ENCODE measurements at regions not wholly inside any gene's neighbourhood (a gene's known extent, or its start where the extent isn't known, plus 50 kb on each side); places are given as distances from the start of the nearest gene placed in this dataset.
"Not testable (repeated sequence)": the region's sequence is repeated elsewhere in the genome, so short reads cannot be mapped to it uniquely, and the experiment has no call there.

DNA sequence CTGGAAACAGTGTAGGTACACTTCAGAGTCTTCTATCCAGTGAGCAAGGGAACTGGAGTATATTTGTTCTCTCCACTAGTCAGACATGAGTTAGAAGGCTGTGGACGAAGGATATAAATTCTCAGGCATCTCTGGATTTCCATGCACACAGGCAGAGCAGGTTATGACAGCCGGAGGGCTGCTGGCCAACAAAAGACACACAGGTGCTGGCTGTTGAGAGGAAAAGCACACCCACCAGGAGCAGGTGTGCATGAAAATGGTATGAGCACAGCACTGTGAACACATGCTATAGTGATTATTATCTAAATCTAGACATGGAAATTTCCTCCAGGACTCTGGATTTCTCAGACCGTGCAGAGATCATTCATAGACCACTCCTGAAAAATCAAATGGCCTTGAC is 444.7 kb upstream of the RPS6KA3 start:
- DNase-seq, result no peak

DNA sequence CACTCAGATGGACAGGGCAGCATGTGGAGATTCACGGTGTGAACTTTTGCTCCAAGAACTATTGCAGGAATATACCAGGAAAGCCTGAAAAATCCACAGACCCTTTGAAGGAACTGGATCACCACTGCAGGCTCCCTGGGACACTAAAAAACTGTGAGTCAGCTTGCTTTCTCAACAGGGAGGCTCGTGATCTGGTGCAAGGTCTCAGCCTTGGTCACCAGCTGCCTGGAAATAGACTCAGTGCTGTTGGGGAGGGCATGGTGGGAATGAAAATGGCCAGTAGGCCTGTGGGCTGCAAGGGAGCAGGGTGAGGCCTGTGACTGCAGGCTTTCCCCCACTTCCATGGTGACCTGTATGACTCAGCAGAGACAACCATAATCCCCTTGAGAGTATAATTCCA is 426.4 kb upstream of the RPS6KA3 start:
- DNase-seq, result no peak

DNA sequence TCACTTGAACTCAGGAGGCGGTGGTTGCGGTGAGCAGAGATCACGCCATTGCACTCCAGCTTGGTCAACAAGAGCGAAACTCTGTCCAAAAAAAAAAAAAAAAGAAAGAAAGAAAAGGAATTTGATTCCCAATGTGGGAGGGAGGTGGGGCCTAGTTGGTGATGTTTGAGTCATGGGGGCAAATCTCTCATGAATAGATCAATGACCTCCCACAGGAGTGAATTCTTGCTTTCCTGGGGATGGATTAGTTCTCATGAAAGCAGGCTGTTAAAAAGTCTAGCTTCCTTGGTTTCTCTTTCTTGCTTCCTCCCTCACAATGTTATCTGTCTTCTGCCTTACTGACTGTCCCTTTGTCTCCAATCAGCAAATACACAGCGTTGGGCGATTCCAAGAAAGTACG is 419.5 kb upstream of the RPS6KA3 start:
- no peak for DNase-seq

DNA sequence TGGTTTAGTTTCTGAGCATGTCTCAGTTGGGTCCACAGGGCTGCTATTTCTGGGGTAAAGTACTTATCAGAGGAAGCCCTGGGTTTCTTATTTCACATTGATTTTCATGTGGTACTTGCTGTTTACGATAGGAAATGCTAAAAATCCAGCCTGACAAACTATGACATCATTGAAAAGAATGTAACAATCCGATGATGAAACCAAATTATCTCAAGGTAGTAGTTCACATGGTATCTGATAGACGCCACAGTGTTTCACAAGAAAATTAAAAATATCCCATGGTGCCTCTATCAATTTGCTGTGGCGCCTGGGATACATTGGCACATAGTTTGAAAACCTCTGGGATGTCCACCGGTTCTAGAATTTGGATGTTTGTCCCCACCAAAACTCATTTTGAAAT is 418.9 kb upstream of the RPS6KA3 start:
- DNase-seq, result no peak

DNA sequence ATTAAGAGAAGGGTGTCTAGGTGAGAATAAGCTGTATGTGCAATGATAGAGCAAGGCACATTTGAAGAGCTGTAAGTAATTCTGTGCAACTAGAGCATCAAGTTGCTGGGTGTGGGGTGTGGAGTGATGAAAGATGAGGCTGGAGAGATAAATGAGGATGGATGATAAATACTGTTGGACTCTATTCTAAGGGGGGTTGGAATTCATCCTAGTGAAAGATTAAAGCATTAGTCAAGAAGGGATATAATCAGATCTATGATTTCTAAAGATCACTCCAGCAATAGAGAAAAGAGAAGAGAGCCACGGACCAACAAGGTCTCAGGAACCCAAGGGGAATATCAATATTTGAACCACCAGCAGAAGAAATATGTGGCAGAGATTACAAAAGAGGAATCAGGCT is 415.0 kb upstream of the RPS6KA3 start:
- no peak for DNase-seq

DNA sequence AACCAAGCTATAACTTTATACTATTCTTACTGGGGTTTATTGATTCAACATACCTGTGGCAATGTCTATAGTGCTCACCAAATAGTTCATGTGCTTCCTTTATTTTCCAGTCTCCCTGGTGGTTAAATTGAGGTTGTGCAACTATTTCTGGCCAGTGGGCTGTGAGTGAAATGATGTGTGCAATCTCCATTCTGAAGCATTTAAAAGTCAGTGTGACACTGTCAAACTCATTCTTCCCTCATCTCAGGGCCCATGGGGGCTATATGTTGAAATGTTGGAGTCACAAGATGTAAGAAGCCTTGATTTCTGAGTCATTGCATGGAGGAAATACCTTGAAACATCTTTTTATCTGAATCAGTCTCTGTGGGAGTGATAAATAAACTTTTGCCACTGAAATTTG is 414.3 kb upstream of the RPS6KA3 start:
- no peak for DNase-seq

DNA sequence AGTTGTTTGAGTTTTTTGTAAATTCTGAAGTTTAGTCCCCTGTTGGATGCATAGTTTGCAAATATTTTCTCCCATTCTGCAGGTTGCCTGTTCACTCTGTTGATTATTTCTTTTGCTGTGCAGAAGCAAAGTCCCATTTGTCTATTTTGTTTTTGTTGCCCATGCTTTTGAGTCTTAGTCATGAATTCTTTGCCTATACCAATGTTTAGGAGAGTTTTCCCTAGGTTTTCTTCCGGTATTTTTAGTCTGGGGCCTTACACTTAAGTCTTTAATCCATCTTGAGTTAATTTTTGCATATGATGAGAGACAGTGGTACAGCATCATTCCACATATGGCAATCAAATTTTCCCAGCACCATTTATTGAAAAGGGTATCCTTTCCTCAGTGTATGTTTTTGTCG is 405.8 kb upstream of the RPS6KA3 start:
- DNase-seq, result no peak

DNA sequence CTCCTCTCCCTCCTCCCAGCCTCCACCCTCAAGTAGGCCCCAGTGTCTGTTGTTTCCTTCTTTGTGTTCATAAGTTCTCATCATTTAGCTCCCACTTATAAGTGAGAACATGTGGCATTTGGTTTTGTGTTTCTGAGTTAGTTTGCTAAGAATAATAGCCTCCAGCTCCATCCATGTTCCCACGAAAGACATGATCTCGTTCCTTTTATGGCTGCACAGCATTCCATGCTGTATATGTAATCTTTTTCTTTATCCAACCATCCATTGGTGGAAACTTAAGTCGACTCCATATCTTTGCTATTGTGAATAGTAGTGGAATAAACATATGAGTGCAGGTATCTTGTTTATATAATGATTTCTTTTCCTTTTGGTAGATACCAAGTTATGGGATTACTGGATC is 405.0 kb upstream of the RPS6KA3 start:
- DNase-seq, result not testable (repeated sequence)

DNA sequence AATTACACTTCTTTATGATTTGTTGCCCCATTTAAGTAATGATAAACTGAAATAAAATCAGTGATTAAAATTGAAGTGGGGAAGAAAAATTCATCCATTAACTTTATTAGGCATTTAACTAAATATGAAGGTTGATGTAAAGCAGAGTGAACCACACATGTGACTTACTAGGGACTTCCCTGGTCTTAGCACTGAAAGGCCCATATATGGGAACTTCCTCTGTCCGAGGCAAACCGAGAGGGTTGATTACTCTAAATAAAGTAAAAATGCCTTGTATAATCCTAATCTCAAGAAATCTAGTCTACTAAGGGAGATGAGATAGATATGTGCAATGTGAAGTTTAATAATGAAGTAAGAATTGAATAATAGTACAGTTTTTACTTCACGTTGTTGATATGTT is 403.9 kb upstream of the RPS6KA3 start:
- no peak for DNase-seq

DNA sequence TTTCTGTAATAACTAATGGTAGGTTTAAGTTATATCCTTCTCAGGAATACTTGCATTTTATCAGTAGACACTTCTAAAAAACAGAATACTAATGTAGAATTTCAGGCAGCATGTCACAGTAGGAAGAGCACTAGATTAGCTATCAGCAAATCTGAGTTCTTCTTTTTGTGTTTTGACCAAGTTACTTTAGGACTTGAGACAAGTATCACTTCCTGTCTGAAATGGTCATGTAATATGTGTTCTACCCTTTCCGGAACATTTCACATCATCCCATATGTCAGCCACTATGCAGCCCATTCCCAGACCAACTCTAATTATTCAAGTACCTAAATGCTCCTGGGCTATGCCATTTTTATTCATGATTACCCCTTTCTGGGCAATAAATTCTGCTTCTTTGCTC is 401.8 kb upstream of the RPS6KA3 start:
- no peak for DNase-seq

DNA sequence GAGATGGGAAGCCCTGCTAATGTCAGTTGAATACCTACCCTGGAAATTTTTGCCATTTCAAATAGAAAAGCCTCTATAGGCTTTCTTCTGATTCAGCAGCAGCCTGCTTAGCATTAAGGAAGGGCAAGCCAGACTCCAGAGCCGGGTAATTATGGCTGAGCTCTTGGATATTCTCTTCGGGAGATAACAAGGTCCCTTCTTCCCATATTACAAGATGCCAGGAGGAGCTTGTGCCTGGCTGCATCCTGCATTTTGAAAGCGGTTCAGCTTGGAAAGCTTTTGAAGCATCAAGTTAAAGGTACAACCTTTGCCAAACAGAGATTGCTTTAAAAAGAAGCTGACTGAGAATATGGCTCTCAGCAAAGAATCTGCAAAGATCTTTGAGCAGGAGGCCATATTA is 399.6 kb upstream of the RPS6KA3 start:
- no peak for DNase-seq

DNA sequence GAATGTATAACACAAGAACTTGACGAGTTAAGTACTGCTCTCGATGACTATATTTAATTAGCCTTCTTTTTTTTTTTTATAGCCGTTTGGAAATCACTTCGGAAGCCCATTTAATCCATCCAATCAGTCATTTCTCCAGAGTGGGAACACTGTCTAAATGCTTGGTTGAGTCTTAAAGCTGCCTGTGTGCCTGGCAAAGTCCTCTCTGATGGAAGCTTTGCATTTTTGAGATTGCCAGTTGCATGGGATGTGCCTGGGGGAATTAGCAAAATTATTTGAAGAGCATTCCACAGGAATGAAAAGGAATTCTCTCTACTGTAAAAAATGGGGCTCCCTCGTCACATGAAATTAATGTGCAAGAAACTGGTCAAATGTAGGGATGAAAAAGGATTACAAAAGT is 398.8 kb upstream of the RPS6KA3 start:
- no peak for DNase-seq

DNA sequence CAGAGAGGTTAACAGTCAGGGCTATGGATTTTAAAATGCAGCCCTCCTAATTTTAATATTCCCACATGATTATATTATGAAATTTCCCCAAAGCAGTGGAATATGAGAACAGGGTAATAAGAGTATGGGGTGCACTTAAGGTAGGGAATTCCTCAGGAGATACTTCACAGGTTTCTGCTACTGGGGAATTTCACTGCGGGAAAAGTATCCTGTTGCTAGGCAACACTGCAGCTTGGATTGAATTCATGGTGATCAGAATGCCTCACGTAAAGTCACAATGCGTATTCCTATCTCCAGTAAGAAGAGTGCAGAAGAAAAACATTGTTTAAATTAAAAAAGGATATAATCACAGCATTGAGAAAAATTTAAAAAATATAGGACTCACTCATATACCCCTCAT is 398.1 kb upstream of the RPS6KA3 start:
- no peak for DNase-seq

DNA sequence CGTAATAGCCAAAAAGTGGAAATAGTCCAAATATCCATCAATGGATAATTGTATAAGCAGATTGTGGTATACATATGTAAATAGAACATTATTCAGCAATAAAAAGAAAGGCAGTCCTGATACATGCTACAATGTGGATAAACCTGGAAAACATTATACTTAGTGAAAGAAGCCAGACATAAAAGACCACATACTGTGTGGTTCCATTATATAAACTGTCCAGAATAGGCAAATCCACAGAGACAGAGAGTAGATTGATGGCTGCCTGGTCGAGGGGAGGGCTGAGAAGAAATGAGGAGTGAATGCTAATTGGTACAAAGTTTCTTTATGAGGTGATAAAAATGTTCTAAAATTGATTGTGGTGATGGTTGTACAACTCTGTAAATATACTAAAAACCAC is 397.4 kb upstream of the RPS6KA3 start:
- no peak for DNase-seq

DNA sequence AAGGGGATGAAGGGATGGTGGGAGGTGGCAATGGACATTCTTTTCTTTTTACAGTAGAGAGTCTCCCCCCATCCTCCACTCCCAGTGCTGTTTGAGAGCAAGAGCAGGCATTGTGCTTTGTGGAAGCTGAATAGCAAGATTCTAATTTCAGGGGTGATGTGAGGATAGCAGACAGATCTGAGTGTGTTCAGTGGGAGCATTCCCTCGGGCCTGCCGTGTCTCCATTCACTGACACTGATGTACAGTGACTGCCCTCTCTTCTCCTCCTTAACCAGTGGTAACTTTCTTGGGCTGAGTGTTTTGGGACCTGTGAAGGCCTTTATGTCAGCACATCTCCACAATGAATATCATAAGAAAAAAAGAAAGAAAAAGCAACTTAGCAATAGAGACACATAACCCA is 396.6 kb upstream of the RPS6KA3 start:
- DNase-seq, result no peak

DNA sequence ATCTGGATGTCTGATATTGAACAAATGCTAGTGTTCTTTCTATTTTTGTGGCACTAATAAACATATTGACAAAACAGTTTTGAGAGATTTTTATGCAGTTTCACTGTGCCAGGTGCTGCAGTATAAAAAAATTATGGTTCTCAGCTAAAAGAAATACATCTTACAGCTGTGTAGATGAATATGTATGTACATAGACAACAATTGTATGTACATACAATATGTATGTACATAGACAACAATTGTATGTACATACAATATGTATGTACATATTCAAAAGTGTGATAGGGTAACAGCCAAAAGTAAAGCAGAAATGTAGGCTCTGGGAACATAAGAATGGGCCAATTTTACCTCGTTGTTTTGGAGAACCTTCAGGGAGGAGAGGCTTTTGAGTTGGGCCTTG is 390.0 kb upstream of the RPS6KA3 start:
- DNase-seq, result no peak

DNA sequence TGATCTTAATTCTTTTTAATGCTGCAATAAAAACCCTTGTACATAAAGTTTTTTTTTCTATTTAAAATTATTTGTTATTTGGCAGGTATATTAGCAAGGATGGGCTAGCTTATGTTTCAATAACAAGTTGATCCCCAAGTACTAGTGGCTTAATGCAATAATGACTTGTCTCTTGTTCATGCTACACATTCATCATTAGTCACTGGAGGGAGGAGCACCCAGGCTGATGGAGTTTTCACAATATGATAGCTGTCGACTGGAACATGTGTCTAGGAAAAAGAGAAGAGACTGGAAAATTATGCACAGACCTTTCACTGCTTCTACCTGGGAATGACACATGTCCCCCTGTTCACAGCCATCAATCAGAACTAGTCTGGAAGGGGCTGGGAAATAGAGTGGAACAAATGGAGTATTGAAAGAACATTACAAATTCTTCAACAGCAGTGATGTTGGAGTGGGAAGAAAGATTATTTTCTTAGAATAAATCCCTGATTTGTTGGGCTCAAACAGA is 387.9 kb upstream of the RPS6KA3 start:
- no peak for DNase-seq

DNA sequence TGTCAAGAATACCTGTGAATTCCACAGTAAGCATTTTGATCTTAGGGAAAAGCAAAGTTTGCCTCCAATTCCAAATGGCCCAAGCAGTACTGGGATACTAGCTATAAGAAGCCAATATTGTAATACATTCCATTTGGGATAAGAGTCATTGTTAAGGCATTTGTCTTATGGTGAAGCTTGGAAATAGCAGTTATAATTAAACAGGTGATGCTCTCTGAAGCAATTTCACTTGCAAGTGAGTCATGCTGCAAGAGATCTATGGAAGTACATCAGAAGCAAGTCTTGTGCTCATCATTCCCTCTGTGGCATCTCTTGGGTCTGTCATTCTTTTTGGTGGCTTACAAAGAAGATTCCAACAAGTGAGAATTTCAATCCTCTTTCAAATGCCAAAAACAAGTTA is 386.4 kb upstream of the RPS6KA3 start:
- no peak for DNase-seq

DNA sequence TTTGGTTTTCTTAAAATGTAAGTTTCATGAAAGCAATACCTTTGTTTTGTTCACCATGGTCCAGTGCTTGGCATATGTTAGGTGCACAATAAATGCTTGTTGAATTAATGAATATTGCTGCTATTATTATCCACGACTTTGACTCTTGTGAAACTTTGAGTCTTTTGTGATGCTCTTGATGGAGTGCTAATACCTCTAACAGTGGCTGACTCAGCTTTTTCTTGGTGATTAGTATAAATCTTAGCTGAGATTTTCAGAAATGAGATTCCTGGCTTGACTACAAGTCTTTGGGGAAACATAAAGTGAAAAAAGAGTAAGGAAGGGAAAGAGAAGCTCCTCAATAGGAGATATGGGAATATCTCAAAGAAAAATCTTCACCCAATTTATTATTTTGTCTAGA is 375.2 kb upstream of the RPS6KA3 start:
- DNase-seq, result no peak

DNA sequence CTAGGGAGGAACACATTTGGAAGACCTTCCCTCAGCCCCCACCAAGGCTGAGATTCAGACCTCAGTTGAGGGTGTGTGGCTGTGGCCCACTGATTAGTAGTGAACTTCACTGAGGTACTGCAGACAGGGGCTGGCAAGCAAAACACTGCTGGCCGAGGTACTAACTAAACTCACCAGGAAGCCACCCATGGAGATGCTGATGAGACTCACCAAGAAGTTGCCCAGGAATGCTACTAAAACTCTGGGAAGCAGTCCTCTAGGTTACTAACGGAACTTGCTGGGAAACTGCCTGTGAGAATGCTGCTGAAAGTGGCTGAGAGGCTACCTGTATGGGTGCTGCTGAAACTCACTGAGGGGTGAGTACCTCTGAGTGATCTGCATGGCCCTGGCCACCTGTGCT is 372.4 kb upstream of the RPS6KA3 start:
- no peak for DNase-seq

DNA sequence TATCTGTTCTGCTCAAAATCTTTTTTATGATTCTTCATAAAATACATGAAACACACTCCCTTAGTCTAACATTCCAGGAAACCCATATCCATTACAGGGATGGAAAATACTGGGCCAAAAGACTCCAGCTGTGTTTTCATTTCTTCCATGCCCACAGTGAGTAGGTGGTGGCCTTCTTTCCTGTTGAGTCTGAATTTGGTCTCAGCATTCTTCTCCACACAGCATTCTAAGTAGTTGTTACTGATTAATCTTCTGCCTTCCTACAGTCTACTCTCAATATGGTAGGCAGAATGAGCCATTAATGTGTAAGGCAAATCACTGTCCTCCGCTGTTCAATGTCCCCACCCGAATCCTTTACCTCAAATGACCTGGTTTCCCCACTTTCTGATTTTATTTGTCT is 370.6 kb upstream of the RPS6KA3 start:
- DNase-seq, result no peak

DNA sequence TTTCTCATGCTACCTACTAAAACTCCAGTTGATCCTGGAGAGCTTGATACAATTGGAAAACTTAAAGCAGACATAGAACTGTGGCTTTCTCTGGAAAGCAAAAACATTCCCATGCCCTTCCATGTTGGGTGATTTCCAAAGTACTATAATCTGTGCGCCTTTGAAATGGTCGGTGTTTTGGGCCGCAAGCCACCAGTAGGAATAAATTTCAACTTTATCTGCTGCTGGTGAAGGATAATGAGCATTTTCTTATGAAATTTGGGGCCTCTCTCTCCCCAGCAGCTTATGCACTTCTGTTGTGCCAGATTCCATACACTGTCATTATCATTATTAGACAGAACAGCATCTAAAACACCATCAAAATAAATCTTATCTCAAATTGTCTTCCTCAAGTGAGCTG is 366.7 kb upstream of the RPS6KA3 start:
- no peak for DNase-seq

DNA sequence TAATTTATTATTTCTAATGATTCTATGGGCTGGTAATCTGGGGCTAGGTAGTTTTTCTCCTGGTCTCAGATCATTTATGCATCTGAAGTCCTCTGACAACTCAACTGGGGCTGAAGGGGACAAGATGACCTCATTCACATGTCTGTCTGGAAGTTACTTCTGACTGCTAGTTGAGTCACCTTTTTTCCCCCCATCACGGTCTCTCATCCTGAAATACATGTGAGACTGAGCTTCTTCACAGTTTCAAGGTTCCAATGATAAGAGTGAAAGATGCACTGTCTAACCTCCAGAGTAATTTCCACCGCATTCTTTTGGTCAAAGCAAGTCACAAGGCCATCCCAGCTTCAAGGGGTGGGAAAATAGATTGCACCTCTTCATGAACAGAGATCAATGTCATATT is 356.7 kb upstream of the RPS6KA3 start:
- no peak for DNase-seq

DNA sequence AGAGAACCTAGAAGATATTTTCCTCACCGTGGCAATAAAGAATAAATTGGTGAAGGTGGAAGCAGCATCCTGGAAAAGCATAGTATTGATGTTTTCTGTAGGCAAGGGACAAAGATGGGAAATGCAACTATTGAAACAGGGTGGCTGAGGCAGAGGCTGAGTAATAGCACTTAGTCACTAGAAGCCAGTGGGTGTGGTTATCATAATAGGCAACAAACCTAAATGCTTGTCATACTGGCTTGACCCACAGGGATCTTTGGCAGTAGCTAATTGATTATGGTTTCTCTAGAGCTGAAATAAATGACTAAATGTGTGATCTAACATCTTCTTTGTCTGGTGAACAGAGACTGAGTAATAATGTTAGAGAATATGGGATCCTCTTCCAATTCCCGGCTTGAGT is 353.6 kb upstream of the RPS6KA3 start:
- no peak for DNase-seq

DNA sequence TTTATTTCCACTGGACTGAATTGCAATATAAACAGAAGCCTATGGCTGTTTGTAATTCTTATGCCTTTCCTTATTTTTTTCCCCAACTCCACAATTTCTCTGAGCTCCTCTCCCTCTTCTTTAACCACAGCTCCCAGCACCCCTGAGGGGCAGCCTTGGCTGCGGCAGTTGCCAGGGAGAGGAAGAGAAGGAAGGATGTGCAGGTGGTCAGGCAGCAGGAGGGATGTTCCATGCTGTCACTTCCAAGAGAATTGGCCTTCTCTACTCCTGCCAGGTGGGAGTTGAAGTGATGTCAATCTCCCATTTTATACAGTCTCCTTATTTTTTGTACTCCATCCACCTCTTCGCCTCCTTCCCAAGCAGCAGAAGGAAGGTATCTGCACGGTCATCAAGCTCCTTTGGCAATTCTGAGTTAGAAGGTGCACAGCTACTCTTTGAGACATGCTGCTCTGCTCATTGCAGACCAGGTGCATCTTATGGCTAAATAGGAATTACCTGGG is 343.3 kb upstream of the RPS6KA3 start:
- DNase-seq, result no peak

DNA sequence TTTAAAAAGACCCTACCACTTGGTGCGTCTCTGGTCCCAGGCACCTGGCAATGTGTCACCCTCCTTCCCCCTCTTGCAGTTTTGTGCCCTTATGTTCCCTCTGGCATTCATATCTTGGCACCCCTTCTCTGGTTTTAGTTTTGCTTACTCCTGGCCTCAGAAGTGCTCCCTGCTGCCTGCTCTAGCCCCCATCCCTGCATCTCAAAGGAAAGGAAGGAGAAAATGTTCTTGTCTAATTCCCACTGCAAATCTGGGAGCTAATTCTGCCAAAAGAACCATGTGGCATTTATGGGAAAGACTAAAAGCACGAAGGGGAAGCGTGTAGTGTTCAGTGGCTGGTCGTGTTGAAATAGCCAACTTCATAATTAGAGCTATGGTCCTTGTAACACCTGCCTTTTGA is 340.1 kb upstream of the RPS6KA3 start:
- DNase-seq, result no peak
